ENCODE measurements at regions not wholly inside any gene's neighbourhood (a gene's known extent, or its start where the extent isn't known, plus 50 kb on each side); places are given as distances from the start of the nearest gene placed in this dataset.

DNA sequence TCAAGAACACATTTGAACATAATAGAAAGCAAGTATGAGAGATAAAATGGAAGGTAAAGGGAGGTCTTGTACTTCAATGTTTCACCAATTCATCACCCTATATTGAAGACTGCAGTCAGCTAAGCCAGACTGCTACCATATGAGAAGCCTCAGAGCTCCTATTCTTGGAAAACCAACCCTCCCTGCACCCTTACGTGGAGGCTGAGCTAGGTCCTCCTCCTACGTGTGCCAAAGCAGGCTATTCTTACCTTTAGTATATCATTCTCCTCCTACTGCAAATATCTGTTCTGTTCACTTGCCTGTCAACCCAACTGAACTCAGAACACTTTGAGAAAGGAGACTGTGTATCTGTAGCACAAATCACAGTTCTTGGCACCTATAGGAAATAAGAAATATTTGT is 255.8 kb upstream of the HNRNPA3 start:
- DNase-seq: no peak

DNA sequence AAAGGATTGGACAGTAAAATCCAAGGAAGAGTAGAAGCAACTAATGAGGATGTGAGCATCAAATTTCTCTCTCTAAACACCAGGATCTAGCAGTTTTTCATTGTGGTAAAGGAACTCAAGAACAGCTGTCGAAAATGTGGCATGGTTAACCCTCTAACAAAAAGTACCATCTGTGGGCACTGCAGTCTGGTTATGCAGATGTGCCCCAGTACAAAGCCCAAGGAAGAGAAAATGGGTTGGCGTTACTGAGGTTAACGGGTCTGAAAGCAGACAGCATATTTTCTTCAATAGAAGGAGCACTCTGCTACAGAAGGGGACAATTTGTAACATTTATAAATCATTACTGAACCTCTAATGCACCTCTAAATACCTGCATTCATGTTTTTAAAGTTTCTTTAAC is 253.0 kb upstream of the HNRNPA3 start:
- DNase-seq: no peak

DNA sequence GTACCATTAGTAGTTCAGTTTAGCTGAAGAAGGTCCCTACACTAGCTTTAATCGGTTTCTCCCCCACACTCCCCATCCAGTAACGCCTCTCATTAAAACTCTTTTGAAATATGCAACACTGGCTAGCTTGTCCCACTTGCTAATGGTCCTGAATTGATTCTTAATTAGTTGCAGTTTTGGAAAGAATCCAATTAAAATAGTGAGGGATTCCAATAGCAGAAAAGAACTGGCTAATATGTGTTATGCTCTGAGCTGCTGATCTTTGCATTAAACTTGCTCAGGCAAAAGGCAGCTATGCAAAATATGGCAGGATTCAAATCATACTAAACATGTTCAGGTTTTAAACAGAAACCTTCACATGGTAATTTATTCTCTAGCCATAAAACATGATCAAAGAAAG is 252.5 kb upstream of the HNRNPA3 start:
- no peak for DNase-seq

DNA sequence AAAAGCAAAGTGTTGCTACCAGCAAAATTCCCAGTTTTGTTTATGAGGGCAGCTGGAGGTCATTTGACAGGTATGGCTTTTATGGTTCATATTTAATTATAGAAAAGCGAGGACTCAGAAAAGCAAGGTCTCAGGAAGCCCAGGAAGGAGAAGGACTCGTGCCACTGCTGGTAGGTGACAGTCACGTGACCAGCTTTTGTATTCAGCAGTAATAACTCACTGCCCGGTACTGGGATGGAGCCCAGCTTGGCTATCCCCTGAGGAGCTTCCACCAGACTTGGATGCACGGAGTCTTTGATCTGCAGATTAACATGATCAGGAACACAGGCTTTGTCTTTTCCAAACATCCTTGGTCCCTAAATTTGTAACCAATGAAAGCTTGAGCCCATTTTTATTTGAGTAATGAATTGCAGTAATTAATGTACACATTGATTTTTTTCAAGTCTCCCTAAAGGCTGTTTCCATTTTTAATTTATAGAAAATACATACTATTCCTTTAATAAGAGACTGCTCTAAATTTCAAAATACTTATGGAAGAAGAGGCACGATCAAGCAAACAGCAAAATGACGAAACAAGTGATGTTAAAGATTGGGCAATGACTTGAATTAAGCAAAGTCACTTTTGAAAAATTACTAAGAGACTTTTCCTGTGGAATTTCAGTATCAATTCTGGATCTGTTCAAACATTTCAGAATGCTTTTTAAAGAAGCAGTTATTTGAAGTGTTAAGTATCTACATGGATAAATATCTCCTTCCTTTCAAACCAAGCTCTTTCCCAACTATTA is 251.7 kb upstream of the HNRNPA3 start:
- DNase-seq: no peak

DNA sequence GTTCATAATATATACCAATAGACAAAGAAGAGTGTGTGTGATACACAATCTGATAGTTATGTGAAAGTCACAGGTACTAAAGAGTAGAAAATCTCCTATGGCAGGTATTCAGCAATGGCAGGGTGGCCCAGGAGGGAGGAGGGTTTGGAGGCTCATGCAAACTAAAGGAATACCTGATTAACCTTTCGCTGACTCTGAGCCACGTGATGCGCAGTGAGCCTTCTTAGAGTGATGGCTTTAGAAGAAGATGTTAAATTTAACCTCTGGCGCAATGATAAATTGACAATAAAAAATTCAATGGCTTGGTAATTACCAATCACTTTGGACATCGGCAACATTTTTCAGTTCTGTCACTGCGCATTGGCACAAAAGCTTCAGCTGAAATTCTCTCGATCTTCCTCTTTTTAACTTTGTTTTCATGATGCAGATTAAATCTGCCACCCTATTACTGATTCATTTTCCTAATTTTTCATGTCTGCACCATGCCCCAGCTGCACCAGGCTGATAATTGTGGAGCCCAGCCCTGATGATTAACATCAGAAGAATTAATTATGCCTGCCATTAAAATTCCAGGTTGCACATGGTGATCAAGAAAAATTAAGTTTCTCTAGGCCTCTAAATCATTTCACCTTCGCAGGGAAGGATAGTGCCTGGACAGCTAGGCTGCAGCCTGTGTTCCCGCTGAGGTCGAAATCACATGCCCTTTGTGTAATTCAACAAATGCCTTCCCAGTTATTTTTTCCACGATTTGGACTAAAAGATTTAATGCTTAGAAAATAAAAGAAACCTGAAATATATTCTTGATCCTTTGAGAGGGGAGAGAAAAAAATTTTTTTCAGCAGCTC is 250.6 kb upstream of the HNRNPA3 start:
- DNase-seq: no peak

- DNase-seq: no peak
These were observed 248.9 kb upstream of the HNRNPA3 start for GRCh38 chr2:176963568-176964287.

DNA sequence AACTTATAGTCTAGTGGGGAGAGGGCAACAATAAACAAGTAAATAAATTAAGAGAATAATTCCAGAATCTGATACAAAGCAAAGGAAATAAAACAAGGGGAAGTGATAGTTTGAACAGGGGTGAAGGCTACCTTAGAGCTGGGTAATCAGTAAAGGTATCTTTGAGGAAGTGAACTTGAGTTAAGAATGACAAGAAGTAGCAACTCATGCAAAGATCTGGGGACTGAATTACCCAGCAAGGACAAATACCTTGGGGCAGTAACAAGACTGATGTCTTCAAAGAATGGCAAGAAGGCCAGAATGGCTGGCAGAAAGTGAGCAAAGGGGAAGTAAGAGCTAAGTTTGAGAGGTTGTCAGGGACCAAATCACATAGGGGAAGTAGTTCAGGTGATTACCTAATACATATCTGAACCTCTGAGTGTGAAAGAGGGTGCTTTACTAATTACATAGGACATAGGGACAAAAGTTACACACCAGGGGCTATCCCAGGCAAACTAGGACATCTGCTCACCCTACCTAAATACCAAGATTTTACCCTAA is 244.6 kb upstream of the HNRNPA3 start:
- DNase-seq: no peak

DNA sequence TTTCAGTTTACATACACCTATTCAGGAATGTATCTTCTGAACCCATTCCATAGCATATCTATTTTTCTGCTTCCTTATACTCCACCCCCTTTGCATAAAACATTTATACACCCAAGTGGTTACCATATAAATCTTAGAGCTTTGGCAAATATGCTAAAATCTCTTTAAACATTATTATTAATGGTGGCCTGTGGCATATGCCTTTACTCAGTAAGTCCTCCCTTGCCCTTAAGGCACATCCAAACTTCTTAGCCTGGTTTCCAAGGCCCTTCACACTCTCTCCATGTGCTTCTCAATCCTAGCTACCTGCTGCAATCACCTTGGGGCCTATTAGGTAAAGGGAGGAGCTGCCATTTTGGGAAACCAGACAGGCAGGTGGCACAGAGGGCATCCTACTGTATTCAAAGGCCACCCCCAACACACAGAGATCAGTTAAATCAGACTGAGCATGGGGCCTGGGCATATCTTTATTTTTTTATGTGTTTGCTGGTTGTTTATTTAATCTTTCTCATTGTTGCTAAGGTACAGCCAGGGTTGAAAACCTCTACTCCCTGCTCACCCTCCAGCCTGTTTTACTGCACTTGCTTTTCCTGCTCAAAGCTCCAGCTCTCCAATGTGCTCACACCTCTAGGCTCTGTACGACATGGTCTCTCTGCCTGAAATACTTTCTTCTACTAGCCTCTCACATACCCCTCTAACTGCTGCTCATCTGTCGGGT is 242.8 kb upstream of the HNRNPA3 start:
- no peak for DNase-seq

- no peak for DNase-seq
These were observed 235.6 kb upstream of the HNRNPA3 start for GRCh38 chr2:176976736-176977685.

DNA sequence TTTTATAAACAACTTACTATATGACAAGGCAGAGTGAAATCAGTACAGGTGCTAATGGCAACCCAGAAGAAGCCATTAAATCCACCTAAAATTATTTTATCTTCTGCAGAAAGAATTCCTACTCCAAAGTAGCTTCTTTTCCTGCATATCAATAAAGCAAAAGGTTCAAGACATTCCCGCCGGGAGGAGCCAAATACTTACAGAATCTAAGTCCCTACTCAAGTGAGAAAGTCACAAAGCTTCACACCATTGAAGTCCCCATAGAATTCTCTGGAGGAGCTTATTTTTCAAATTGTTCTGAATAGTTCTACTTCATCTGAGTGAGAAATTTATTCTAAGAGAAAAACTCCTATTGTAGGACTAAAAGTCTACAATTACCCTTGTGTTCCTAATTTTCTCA is 233.7 kb upstream of the HNRNPA3 start:
- DNase-seq: no peak

DNA sequence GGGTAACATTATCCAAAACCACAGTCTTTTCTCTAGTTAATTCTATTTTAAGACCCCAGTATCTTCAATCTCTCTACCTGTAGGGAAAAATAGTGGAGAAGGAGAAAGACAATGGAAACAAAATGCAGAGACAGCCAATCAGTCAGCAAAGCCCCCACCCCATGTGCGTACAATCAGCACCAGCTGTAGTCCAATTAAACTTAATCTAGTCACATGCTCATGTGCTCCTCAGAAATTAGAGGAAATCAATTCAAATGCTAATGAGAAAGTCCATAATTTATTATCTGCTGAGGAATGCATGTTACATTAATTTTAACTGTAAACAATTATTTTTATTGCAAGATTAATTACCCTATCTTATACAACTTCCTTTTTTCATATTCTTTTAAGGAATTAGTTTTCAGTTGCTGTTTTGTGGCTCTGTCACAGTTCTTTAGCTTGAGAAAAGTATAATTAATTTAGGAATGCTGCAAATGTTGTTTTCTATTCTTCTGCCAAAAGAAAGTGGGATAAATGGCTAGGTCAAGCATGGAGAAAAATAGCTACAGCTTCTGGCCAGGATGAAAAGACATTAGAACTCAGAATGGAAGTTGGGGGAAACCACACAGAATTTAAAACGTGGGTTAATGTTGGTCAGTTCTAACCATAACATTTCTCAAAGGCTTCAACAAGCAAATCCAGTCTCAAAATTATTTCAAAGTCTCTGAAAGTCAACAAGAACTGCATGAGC is 232.4 kb upstream of the HNRNPA3 start:
- DNase-seq: no peak

GRCh38 chr2:176984987-176985386 is 227.6 kb upstream of the HNRNPA3 start:
- no peak for DNase-seq

- no peak for DNase-seq
These were observed 226.7 kb upstream of the HNRNPA3 start for GRCh38 chr2:176985871-176986270.

GRCh38 chr2:176986487-176986886 is 226.1 kb upstream of the HNRNPA3 start:
- no peak for DNase-seq

DNA sequence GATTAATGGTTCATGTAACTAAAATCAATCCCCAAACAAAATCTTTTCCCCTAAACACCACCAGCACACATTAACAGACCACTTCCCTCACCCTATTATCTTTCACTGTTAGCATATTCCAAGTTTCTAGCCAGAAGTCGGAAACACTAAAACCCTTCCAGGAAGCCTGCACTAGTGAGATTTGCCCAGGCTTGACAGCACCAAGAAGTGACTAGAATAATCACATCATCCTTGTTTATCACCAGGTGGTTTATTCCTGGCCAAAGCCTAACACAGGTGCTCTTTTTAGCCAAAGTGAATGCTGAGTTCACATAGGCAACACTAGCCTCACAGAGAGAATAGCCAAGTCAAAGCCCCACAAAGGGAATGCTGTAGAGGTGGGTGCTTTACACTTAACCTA is 221.2 kb upstream of the HNRNPA3 start:
- no peak for DNase-seq

DNA sequence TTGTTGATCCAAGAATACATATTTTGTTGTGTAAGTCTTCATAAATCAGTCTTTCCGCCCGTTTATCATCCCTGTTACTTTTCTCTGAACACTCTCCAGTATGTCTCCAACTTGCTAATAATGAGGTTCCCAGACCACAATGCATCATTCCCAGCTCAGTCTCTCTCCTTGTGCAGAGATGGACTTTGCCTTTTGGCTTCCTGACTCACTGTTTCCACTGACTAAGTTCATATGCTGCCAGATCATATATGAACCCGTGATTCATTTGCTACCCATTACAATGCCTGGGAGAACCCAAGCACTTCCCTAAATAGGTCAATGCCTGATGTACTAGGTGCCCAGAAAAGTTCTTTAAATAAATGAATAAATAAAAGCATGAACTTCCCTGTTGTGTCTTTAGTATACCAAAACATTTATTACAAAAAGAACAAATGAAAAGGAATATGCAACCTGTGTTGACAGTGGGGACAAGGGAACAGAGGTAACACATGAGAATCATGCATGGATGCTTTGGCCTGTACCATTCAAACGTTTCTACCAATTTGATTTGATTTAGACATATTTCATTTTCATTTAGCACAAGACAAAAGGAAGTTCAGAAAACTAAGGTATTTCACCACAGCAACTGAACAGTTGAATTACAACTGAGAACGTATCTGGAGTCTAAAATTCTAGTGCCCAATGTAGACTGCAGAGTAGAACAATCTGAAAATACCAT is 215.4 kb upstream of the HNRNPA3 start:
- DNase-seq: no peak

- DNase-seq: no peak
These were observed 214.8 kb upstream of the HNRNPA3 start for GRCh38 chr2:176997792-176998169.

DNA sequence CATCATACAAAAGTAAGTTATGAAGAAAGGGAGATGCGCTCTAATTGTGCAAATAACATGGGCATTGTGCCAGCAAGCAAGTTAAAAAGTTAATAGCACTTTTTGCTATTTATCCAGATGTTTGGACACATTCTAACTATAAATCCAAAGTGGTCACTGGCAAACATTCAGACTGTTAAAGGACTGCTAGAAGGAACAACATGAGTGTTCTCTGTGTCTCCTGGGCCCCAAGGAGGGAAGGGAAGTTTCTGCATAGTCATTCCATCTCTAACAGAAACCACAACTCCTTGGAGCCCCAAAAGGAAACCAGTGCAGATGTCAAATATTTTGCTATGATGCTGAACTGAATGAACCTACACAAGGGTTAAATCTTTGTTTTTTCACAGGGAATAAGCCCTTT is 213.3 kb upstream of the HNRNPA3 start:
- no peak for DNase-seq

DNA sequence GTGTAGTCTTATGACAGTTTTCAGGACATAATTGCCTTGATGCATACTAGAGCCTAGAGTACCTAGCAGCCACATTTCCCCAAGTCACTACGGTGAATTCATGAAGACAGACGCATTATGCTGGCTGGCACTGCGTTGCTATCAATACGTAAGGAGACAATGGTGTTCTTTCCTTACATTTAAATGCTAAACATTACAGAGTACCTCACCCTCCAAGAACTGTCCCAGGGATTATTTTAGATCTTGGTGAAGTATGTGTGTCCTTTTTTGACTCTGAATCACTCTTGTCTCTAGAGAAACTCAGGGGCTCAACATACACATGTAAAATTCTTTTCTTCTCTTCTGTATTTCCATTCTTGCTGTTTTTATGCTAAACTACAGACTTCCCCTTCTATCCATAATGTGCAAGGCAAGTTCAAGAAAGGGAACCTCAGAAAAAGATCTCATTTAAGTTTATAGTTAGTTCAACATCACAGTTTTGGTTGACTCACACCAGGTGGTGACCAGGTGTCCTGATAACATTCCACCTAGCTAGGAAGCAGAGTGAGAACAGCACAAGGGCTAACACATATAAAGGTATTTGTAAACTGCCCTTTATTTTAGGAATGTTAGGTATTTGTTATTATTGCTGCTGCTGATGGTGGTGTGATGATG is 212.4 kb upstream of the HNRNPA3 start:
- DNase-seq: no peak

DNA sequence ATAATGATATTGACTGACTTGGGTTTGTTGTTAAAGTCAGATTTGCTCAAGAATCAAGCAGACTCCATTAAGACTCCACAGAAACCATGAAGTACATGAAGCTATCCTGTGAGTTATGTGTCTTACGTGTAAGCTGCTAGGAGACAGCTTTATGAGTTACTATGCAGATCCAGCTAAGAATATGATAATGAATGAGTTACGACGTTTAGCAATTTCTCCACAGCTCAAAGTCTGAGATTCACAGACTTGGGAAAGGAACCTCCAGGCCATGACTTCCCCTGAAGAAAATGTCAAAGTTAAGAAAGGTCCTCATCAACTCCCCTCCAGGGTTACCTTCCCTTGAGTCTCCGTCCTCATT is 211.9 kb upstream of the HNRNPA3 start:
- DNase-seq: no peak

All from SHP77 treated with DMSO at 0.1 percent for 48 hours (cell line).